GM06990 (cell line): ENCODE measurements at regions not wholly inside any gene's neighbourhood (a gene's known extent, or its start where the extent isn't known, plus 50 kb on each side); places are given as distances from the start of the nearest gene placed in this dataset.

ENCODE experiments used
- DNase-seq: peaks from one replicate; pipeline ENCODE4 v3.0.0-alpha.2; 2011; ENCODE audit not compliant: insufficient read length; ENCODE audit errors: extremely low read depth
- H3K27me3 ChIP-seq: replicated peaks from 2 replicates; pipeline ENCODE4 v1.6.0; 2011; ENCODE audit warnings: low read length; ENCODE audit not compliant: control insufficient read depth, insufficient read depth
- H3K36me3 ChIP-seq: 2 replicates; pipeline ENCODE4 v1.5.1; 2011; ENCODE audit warnings: low read length; ENCODE audit not compliant: control insufficient read depth, insufficient read depth
- H3K4me3 ChIP-seq: replicated peaks from 2 replicates; pipeline ENCODE4 v1.5.1; 2011; ENCODE audit warnings: low read depth, mild to moderate bottlenecking, control low read depth, low read length
- TF ChIP-seq, protein P1 (sequence below): IDR thresholded peaks from 2 replicates; pipeline ENCODE4 v1.5.1; 2011; ENCODE audit warnings: low read length, control low read depth, mild to moderate bottlenecking, inconsistent platforms; ENCODE audit not compliant: insufficient read depth, poor library complexity, severe bottlenecking

DNA sequence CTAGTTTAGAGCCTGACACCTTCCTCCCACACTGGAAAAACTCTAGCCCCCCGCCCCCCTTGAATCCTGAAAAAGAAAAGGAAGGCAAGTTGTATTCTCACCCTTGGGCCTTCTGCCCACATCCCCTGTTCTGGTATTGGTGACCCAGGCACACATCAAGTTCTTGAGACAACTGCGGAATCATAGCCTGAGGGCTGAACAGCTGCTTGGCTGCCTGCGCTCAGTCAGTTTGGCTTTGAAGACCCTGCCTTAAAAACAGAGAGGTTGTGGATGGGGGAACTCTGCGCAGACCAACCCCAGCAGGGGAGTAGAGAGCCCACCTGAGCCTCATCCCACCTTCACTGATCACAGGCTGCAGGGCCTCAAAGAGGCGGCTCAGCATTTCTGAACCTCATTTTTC lies 229.2 kb downstream of the ANAPC1 start:
- Histone ChIP-seq H3K4me3 (no peak overlapping the region), H3K36me3 (no peaks in the 10 kb centered on the region), H3K27me3 (peaks cover 5% of the 10 kb centered on the region)
- DNase-seq: no peak
- TF ChIP-seq, protein P1, sequence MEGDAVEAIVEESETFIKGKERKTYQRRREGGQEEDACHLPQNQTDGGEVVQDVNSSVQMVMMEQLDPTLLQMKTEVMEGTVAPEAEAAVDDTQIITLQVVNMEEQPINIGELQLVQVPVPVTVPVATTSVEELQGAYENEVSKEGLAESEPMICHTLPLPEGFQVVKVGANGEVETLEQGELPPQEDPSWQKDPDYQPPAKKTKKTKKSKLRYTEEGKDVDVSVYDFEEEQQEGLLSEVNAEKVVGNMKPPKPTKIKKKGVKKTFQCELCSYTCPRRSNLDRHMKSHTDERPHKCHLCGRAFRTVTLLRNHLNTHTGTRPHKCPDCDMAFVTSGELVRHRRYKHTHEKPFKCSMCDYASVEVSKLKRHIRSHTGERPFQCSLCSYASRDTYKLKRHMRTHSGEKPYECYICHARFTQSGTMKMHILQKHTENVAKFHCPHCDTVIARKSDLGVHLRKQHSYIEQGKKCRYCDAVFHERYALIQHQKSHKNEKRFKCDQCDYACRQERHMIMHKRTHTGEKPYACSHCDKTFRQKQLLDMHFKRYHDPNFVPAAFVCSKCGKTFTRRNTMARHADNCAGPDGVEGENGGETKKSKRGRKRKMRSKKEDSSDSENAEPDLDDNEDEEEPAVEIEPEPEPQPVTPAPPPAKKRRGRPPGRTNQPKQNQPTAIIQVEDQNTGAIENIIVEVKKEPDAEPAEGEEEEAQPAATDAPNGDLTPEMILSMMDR: no peak

DNA sequence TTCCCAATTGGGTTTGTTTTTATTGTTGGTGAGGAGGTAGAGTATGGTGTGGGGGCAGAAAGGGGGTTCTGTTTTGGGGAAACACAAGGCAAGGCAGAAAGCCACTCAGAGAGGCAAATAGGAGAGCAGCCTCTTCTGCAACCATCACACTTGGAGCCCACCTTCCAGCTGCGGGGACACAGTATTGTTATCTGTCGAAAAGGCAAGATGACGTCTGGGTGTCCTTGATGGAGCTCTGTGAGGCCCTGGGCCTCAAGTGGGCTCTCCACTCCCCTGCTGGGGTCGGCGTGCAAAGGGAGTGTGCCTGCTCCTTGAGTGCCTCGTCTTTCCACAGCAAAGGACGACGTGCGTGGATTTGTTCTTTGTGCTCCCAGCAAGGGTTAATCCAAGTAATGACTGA lies 227.6 kb downstream of the ANAPC1 start:
- Histone ChIP-seq H3K36me3 (no peaks in the 10 kb centered on the region), H3K4me3 (no peak overlapping the region), H3K27me3 (peaks cover 5% of the 10 kb centered on the region)
- TF ChIP-seq, protein P1: no peak
- DNase-seq: no peak

DNA sequence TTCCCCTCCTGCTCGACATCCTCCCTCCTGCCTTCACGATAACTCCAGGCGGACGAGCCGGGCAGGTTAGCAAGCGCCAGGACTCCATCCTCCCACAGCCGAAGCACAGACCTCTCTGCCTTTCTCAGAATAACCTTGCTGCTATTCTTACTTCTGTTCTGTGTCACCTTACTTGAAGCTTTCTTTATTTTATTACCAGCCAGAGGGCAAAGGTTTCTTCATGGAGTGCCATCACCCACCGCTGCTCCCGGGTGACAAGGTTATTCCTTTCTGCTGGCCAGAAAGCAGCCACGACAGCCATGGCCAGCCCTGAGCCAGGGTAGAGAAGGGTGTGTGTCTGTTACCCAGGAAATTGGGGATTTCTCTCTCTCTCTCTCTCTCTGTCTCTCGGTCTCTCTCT lies 227.1 kb downstream of the ANAPC1 start:
- peaks cover 5% of the 10 kb centered on the region for H3K27me3 ChIP-seq
- no peak for DNase-seq
- no peaks in the 10 kb centered on the region for H3K36me3 ChIP-seq

DNA sequence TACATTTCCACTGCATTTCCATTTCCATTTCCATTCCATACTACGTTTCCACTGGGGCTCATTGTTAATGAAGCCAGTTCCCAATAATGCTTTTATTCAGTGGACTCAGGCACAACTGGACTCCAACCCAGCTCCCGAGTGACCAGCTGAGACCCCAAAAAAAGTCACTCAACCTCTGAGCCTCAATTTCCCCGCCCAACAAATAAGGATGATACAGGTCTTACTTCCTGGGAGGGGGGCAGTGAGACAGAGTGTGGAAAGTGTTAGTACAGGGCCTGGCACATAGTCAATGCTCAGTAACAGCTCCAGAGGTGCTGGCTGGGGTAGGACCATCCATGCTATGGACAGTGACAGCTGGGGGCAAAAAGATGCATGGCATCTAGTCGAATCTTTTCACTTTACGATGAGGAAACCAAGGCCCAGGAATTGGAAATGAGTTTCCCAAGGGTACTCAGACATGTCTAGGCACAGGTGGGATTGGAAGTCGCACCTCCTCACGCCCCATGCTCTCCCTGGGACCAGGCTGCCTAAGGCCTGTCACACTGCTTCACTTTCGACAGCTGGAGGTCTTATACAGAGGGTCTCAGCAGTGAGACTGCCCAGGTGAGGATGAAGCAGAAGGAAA lies 226.5 kb downstream of the ANAPC1 start:
- Histone ChIP-seq H3K4me3 (no peak overlapping the region), H3K36me3 (no peaks in the 10 kb centered on the region), H3K27me3 (peaks cover 5% of the 10 kb centered on the region)
- DNase-seq: no peak
- TF ChIP-seq, protein P1: no peak

More for the DNA sequence above, 227.1 kb downstream of the ANAPC1 start:
- H3K4me3 ChIP-seq: no peak overlapping the region
- TF ChIP-seq, protein P1: no peak

DNA sequence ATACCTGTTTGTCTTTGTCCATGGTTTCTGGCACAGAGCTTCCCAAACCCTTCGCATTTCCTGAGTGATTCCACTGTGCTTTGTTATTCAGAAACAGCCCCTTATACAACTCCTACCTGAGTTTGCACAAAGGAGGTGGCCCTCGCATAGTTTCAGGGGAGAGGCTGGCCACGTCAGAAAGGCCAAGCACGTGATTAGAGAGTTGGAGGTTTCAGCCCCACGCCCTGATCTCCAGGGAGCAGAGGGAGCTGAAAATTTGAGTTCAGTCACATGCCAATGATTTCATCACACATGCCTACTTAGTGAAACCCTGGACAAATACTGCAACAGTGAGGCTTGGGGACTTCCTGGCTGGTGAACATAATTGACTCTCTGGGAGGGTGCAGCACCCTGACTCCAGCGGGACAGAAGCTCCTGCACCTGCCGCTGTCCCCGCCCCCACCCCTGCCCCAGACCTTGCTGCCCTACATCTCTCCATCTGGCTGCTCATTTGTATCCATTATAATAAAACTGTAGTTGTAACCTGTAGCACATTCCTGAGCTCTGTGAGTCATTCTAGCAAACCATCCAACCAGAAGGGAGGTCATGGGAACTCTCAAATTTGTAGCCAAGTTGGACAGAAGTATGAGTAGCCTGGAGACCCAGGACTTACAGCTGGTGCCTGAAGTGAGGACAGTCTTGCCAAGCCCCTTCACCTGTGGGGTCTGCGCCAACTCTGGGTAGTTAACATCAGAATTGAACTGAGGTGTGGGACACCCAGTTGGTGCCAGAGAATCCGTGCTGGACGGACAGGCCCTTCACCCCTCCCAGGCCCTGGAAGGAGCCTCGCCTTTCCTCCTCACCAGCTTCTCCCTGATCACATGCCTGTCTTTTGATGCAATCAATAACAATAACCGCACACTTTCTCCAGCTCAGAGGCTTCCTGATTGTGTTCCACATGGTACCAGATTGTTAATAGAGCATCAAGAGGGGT lies 224.3 kb downstream of the ANAPC1 start:
- H3K36me3 ChIP-seq: no peaks in the 10 kb centered on the region
- DNase-seq: no peak
- H3K27me3 ChIP-seq: peaks cover 5% of the 10 kb centered on the region
- TF ChIP-seq, protein P1: no peak
- H3K4me3 ChIP-seq: no peak overlapping the region
